WTC11 (cell line): ENCODE measurements at regions not wholly inside any gene's neighbourhood (a gene's known extent, or its start where the extent isn't known, plus 50 kb on each side); places are given as distances from the start of the nearest gene placed in this dataset.

Experiments used
- FOXJ3 ChIP-seq: sonication (generic); formaldehyde crosslinking; IDR thresholded peaks from 2 replicates; pipeline ENCODE4 v1.9.0; 2021; ENCODE audit warnings: missing genetic modification reagents, mild to moderate bottlenecking, borderline replicate concordance
- NR3C1 ChIP-seq: sonication (generic); formaldehyde crosslinking; conservative IDR thresholded peaks from 2 replicates; pipeline ENCODE4 v1.8.1; 2023; ENCODE audit warnings: low read depth, mild to moderate bottlenecking, missing genetic modification reagents
- RELA ChIP-seq: sonication (generic); formaldehyde crosslinking; IDR thresholded peaks from 2 replicates; pipeline ENCODE4 v1.8.1; 2022; ENCODE audit warnings: missing genetic modification reagents, mild to moderate bottlenecking, borderline replicate concordance
- TEAD4 ChIP-seq: sonication (generic); formaldehyde crosslinking; IDR thresholded peaks from 2 replicates; pipeline ENCODE4 v1.8.0; 2022; ENCODE audit warnings: mild to moderate bottlenecking, missing genetic modification reagents
- ZNF138 ChIP-seq: sonication (generic); formaldehyde crosslinking; conservative IDR thresholded peaks from 2 replicates; pipeline ENCODE4 v1.8.1; 2022; ENCODE audit warnings: mild to moderate bottlenecking, moderate library complexity, missing genetic modification reagents
- ZNF416 ChIP-seq: fragments of 250-450 bp; sonication (Bioruptor Pico); IDR thresholded peaks from 2 replicates; pipeline ENCODE4 v1.9.0; 2021; ENCODE audit warnings: mild to moderate bottlenecking, inconsistent platforms
- TF ChIP-seq, protein P1 (sequence below): fragments of 200-600 bp; IDR thresholded peaks from 2 replicates; pipeline ENCODE4 v1.8.0; 2022; ENCODE audit warnings: antibody characterized with exemption
- TF ChIP-seq, protein P2 (sequence below): sonication (generic); formaldehyde crosslinking; IDR thresholded peaks from 2 replicates; pipeline ENCODE4 v1.8.0; 2022; ENCODE audit warnings: mild to moderate bottlenecking, missing genetic modification reagents
- TF ChIP-seq, protein P3 (sequence below): sonication (generic); formaldehyde crosslinking; IDR thresholded peaks from 2 replicates; pipeline ENCODE4 v1.8.1; 2023; ENCODE audit warnings: mild to moderate bottlenecking, moderate library complexity, missing genetic modification reagents
- TF ChIP-seq, protein P4 (sequence below): sonication (generic); formaldehyde crosslinking; conservative IDR thresholded peaks from 2 replicates; pipeline ENCODE4 v1.8.1; 2022; ENCODE audit warnings: mild to moderate bottlenecking, missing genetic modification reagents

DNA sequence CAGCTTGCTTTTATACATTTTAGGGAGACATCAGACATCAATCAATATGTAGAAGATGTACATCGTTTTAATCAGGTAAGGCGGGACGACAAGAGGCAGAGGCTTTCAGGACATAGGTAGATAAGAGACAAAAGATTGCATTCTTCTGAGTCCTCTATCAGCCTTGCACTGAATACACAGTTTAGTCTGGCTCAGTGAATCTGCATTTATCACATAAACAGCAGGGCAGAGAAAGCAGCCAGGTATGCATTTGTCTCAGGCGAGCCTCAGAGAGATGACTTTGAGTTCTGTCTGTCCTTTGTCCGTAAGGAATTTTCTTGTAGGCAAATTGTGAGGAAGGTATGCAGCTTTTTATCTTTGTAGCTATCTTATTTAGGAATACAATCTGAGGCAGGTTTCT, 202.8 kb upstream of the TAS2R1 start:
- TF ChIP-seq TEAD4 (CRISPR knock-in tag) (no peak), RELA (CRISPR knock-in tag) (no peak), FOXJ3 (no peak), ZNF138 (CRISPR knock-in tag) (no peak), NR3C1 (no peak), ZNF416 (CRISPR knock-in tag) (no peak)
- TF ChIP-seq, protein P1, sequence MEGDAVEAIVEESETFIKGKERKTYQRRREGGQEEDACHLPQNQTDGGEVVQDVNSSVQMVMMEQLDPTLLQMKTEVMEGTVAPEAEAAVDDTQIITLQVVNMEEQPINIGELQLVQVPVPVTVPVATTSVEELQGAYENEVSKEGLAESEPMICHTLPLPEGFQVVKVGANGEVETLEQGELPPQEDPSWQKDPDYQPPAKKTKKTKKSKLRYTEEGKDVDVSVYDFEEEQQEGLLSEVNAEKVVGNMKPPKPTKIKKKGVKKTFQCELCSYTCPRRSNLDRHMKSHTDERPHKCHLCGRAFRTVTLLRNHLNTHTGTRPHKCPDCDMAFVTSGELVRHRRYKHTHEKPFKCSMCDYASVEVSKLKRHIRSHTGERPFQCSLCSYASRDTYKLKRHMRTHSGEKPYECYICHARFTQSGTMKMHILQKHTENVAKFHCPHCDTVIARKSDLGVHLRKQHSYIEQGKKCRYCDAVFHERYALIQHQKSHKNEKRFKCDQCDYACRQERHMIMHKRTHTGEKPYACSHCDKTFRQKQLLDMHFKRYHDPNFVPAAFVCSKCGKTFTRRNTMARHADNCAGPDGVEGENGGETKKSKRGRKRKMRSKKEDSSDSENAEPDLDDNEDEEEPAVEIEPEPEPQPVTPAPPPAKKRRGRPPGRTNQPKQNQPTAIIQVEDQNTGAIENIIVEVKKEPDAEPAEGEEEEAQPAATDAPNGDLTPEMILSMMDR = no peak
- TF ChIP-seq, protein P2, sequence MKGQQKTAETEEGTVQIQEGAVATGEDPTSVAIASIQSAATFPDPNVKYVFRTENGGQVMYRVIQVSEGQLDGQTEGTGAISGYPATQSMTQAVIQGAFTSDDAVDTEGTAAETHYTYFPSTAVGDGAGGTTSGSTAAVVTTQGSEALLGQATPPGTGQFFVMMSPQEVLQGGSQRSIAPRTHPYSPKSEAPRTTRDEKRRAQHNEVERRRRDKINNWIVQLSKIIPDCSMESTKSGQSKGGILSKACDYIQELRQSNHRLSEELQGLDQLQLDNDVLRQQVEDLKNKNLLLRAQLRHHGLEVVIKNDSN (CRISPR knock-in tag) = no peak
- TF ChIP-seq, protein P3, sequence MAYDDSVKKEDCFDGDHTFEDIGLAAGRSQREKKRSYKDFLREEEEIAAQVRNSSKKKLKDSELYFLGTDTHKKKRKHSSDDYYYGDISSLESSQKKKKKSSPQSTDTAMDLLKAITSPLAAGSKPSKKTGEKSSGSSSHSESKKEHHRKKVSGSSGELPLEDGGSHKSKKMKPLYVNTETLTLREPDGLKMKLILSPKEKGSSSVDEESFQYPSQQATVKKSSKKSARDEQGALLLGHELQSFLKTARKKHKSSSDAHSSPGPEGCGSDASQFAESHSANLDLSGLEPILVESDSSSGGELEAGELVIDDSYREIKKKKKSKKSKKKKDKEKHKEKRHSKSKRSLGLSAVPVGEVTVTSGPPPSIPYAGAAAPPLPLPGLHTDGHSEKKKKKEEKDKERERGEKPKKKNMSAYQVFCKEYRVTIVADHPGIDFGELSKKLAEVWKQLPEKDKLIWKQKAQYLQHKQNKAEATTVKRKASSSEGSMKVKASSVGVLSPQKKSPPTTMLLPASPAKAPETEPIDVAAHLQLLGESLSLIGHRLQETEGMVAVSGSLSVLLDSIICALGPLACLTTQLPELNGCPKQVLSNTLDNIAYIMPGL (CRISPR knock-in tag) = no peak
- TF ChIP-seq, protein P4, sequence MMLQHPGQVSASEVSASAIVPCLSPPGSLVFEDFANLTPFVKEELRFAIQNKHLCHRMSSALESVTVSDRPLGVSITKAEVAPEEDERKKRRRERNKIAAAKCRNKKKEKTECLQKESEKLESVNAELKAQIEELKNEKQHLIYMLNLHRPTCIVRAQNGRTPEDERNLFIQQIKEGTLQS = no peak
